ENCODE measurements at regions not wholly inside any gene's neighbourhood (a gene's known extent, or its start where the extent isn't known, plus 50 kb on each side); places are given as distances from the start of the nearest gene placed in this dataset.

DNA sequence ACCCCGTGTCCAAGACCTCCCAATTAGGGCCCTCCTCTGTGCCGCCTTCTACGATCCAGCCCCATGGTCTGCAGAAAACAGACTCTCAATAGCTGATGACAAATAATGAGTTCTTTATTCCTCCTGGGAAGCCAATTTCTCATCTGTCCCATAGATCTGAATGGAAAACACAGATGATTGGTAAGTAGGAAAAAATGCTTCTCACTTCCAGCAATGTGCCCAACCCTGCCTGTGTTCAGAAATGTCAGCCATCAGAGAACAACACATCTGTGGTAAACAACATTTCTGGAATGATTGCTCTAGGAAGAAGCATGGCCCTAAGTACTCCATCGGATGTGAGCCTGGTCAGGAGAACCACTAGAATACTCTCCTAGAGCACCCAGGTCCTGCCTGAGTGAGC, 240.5 kb upstream of the HES1 start:
- Histone ChIP-seq H3K27ac (no peak overlapping the region), H3K4me1 (replicated peaks in 1 of 2) (no peaks in the 10 kb centered on the region), H3K4me3 (no peak overlapping the region), H3K27me3 (no peaks in the 10 kb centered on the region), H3K9me3 (replicated peaks in 1 of 3) (no peaks in the 10 kb centered on the region), H3K36me3 (replicated peaks in 1 of 2) (no peaks in the 10 kb centered on the region)
- DNase-seq: no peak
- TF ChIP-seq POLR2A (IDR thresholded peaks at IDR 0.05): no peak
- TF ChIP-seq, protein P1, sequence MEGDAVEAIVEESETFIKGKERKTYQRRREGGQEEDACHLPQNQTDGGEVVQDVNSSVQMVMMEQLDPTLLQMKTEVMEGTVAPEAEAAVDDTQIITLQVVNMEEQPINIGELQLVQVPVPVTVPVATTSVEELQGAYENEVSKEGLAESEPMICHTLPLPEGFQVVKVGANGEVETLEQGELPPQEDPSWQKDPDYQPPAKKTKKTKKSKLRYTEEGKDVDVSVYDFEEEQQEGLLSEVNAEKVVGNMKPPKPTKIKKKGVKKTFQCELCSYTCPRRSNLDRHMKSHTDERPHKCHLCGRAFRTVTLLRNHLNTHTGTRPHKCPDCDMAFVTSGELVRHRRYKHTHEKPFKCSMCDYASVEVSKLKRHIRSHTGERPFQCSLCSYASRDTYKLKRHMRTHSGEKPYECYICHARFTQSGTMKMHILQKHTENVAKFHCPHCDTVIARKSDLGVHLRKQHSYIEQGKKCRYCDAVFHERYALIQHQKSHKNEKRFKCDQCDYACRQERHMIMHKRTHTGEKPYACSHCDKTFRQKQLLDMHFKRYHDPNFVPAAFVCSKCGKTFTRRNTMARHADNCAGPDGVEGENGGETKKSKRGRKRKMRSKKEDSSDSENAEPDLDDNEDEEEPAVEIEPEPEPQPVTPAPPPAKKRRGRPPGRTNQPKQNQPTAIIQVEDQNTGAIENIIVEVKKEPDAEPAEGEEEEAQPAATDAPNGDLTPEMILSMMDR (IDR thresholded peaks at IDR 0.05): no peak
- 76 to 95% (median 91%) methylated on average over 4 of the region's 4 CpGs for WGBS, 4 donors
- intact Hi-C loops (cut with DNase I): no loop called here

DNA sequence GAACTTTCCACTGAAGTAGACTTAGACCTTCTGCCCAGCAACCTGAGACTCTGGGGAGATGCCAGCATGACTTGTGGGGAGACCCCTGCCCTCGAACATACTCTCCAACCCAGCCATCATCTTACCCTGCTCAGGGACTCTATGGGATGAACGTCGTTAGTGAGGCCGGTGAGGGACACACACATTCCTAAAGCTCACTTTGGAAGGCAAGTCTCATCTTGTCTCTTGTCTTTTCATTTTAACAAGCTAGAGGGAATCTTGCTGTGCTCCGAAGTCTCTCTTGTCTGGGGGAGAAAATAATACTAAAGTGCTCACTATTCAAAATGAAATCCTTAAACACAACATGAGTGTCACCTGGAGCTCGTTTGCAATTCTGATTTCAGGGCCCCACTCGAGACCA, 239.5 kb upstream of the HES1 start:
- intact Hi-C loops (cut with DNase I): no loop called here
- H3K36me3 ChIP-seq (replicated peaks in 1 of 2): no peaks in the 10 kb centered on the region
- 81 to 94% (median 88%) methylated on average over 7 of the region's 7 CpGs for WGBS, 4 donors

DNA sequence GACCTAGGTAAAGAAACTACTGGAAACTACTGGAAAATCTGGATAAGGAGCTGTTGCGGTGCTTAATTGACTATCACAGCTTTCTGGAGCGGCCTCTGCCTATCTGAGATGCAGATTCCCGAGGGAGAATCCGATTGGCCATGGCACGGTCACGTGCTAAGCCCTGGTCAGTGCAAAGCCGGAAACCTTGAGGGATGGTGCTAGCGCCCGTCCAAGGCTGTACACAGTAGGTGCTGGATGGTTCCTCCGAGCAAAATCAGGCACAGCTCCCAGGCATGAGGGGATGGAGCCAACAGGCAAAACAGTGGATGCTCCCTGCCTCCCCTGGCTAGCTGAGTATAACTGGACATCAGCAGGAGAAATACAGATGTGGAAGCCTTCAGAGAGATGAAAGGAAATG, 238.7 kb upstream of the HES1 start:
- H3K4me3 ChIP-seq: no peak overlapping the region
- H3K4me1 ChIP-seq (replicated peaks in 1 of 2): no peaks in the 10 kb centered on the region
- intact Hi-C loops (cut with DNase I): no loop called here
- H3K27me3 ChIP-seq: no peaks in the 10 kb centered on the region
- peak overlapping the region in 1 of 5 donors; percentile 40 for H3K27ac ChIP-seq
- WGBS, 4 donors: 57 to 85% (median 64%) methylated on average over 10 of the region's 10 CpGs
- peak in 6 of 7 donors; percentile 19 to 68 (median 34) for DNase-seq
- no peaks in the 10 kb centered on the region for H3K36me3 ChIP-seq (replicated peaks in 1 of 2)
- no peak for TF ChIP-seq POLR2A (IDR thresholded peaks at IDR 0.05)
- TF ChIP-seq, protein P1 (IDR thresholded peaks at IDR 0.05): no peak
- H3K9me3 ChIP-seq (replicated peaks in 1 of 3): no peaks in the 10 kb centered on the region

More for the DNA sequence above, 239.5 kb upstream of the HES1 start:
- H3K4me3 ChIP-seq: no peak overlapping the region
- no peaks in the 10 kb centered on the region for H3K27me3 ChIP-seq
- H3K27ac ChIP-seq: no peak overlapping the region
- DNase-seq: no peak
- H3K9me3 ChIP-seq (replicated peaks in 1 of 3): no peaks in the 10 kb centered on the region
- no peaks in the 10 kb centered on the region for H3K4me1 ChIP-seq (replicated peaks in 1 of 2)
- no peak for TF ChIP-seq POLR2A (IDR thresholded peaks at IDR 0.05)
- TF ChIP-seq, protein P1 (IDR thresholded peaks at IDR 0.05): no peak

GRCh38 chr3:193897731-193898180, 238.2 kb upstream of the HES1 start:
- H3K9me3 ChIP-seq (replicated peaks in 1 of 3): no peaks in the 10 kb centered on the region
- no peak for DNase-seq
- H3K27me3 ChIP-seq: no peaks in the 10 kb centered on the region
- no peaks in the 10 kb centered on the region for H3K36me3 ChIP-seq (replicated peaks in 1 of 2)
- no peaks in the 10 kb centered on the region for H3K4me1 ChIP-seq (replicated peaks in 1 of 2)
- H3K4me3 ChIP-seq: no peak overlapping the region
- WGBS, 4 donors: 52 to 70% (median 60%) methylated on average over 10 of the region's 10 CpGs
- TF ChIP-seq, protein P1 (IDR thresholded peaks at IDR 0.05): no peak
- TF ChIP-seq POLR2A (IDR thresholded peaks at IDR 0.05): no peak
- intact Hi-C loops (cut with DNase I): no loop called here
- H3K27ac ChIP-seq: peak overlapping the region in 1 of 5 donors; percentile 40

Measured in adrenal gland (tissue), 9 donors.